Stimulated activated naive CD4-positive, alpha-beta T cell (primary cell): ENCODE measurements at regions not wholly inside any gene's neighbourhood (a gene's known extent, or its start where the extent isn't known, plus 50 kb on each side); places are given as distances from the start of the nearest gene placed in this dataset.

Experiments
- DNase-seq, 6 experiments: peaks; one replicate each; lab custom pipeline; 2025; lab: John Stamatoyannopoulos, UW

- no peak for DNase-seq
Observed at GRCh38 chr13:95352486-95352885, 51.2 kb upstream of the ABCC4 start.

- no peak for DNase-seq
Observed at GRCh38 chr13:95354156-95354555, 52.9 kb upstream of the ABCC4 start.

GRCh38 chr13:95354680-95355487 is 53.6 kb upstream of the ABCC4 start:
- no peak for DNase-seq

GRCh38 chr13:95355494-95355893 is 54.2 kb upstream of the ABCC4 start:
- no peak for DNase-seq

DNA sequence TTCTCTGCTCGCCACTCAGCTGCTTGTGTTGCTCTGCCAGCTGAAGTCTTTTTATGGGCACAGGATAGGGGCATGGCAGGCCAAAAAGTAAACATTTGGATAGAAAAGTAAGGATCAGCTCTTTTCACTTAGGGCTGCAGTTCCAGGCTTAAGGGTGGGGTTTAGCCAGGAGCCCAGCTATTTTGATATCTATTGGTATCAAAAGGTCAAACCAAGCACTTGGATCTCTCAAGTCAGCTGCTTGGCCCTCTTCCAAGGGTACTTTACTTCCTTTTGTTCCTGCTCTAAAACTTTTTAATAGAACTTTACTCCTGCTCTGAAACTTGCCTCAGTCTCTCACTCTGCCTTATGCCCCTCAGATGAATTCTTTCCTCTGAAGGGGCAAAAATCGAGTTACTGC is 55.7 kb upstream of the ABCC4 start:
- DNase-seq: no peak

GRCh38 chr13:95357875-95358274 is 56.6 kb upstream of the ABCC4 start:
- DNase-seq: no peak

DNA sequence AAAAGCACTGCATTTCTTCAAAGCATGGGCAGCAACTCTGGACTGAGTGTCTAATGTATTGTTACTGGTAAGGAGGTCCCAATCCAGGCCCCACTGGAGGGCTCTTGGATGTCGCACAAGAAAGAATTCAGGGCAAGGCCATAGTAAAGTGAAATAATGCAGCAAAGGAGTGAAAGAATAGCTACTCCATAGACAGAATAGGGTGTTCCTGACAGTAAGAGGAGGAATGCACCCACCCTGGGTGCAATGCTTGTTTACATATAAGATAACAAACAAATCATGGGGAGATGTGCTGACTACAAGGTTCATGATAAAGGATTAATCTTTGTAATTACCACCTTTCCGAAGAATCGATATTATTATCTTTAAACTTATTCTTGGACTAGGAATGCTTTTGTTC is 58.8 kb upstream of the ABCC4 start:
- DNase-seq: no peak

DNA sequence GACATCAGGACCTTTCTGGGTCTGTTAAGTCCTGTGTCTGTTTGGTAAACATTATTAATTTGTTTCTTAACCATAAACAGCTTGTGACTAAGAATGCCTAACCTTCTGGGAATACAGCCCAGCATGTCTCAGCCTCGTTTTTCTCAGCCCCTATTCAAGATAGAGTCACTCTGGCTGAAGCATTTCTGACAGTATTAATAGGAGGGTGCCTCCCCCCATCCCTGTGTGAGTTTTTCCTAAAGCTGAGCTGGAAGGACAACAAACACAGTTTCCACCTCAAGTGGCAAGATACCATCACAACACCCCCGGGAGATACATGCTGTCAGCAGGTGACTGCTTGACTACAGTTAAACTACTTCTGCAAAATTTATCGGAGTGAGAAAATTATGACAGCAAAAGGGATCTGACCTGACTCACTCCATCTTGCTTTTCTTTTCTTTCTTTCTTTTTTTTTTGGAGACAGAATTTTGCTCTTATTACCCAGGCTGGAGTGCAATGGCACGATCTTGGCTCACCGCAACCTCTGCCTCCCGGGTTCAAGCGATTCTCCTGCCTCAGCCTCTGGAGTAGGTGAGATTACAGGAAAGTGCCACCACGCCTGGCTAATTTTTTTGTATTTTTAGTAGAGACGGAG is 59.3 kb upstream of the ABCC4 start:
- no peak for DNase-seq

GRCh38 chr13:95361686-95362085 is 60.4 kb upstream of the ABCC4 start:
- no peak for DNase-seq

- no peak for DNase-seq
Observed at GRCh38 chr13:95362666-95363065, 61.4 kb upstream of the ABCC4 start.

DNA sequence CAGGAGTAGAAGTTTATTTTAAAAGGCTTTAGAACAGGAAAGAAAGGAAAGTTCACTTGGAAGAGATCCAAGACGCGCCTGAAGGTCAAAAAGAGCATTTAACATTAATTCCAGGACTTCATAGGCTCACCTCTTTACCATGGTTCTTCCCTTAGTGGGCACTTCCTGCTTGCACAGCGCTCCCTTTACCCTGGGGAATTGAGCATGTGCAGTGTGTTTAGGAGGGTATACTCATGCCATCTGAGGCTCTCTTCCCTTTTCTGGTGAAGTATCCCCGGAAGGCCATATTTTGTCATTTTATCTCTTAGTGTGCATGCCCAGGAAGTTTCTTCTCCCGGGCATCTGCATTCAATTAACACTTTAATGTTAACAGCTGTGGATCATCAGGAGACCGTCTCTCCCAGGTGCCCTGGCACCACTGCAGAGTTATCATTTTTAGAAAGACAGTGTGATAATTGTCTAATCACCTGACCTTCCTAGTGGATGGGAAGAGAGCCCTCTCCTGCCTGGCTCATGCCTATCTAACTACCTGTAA is 66.1 kb upstream of the ABCC4 start:
- DNase-seq: no peak

DNA sequence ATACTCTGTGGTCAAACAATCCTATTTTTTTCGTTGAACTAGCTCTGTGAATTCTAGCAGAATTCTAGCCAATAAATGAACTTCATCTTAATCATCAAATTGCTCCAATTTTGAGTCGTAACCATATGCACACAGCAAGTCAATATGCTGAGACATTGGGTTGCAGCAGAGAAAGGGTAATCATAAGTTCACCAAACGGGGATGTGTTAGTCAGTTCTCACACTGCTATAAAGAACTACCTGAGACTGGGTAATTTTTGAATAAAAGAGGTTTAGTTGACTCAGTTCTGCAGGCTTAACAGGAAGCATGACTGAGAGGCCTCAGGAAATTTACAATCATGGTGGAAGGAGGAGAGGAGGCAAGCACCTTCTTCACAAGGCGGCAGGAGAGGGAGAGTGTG is 67.7 kb upstream of the ABCC4 start:
- DNase-seq: no peak

DNA sequence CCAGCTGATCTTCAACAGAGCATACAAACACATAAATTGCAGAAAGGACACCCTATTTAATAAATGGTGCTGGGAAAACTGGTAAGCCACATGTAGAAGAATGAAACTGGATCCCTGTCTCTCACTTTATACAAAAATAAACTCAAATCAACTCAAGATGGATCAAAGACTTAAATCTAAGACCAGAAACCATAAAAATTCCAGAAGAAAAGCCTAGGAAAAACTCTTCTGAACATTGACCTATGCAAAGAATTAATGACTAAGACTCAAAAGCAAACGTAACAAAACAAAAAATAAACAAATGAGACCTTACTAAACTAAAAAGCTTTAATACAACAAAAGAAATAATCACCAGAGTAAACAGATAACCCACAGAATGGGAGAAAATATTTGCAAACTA is 74.5 kb upstream of the ABCC4 start:
- no peak for DNase-seq

GRCh38 chr13:95378603-95379002 is 77.4 kb upstream of the ABCC4 start:
- DNase-seq: no peak

DNA sequence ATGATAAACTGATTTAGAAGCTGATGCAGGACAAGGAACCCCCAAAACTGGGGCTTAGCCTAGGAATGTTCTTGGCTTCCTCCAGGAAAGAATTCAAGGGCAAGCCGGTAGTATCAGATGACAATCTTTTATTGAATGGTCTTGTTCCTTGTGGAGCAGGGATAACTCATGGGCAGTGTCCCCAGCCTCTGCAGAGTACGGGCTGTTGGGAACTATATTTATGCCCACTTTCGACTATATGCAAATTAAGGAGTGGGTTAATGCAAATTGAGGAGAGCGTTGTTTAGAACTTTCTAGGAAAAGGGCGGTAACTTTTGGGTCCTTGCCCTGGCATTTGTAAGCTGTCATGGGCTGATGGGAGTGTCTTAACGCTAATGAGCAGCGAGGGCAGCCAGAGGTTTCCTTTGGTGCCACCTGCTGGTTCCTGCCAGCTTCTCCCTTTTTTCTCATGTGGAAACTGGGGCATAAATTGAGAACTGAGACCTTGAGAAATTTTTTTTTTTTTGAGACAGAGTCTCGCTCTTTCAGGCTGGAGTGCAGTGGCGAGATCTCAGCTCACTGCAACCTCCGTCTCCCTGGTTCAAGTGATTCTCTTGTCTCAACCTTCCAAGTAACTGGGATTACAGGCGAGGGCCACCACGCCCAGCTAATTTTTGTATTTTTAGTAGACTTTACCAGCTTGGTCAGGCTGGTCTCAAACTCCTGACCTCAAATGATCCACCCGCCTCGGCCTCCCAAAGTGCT is 79.4 kb upstream of the ABCC4 start:
- peak; percentile 29 to 72 (median 50) for DNase-seq

- no peak for DNase-seq
Observed at GRCh38 chr13:95381212-95381527, 79.9 kb upstream of the ABCC4 start.

GRCh38 chr13:95382411-95382810 is 81.2 kb upstream of the ABCC4 start:
- DNase-seq: no peak

GRCh38 chr13:95382916-95383315 is 81.7 kb upstream of the ABCC4 start:
- DNase-seq: no peak

GRCh38 chr13:95385373-95385772 is 84.1 kb upstream of the ABCC4 start:
- DNase-seq: no peak

DNA sequence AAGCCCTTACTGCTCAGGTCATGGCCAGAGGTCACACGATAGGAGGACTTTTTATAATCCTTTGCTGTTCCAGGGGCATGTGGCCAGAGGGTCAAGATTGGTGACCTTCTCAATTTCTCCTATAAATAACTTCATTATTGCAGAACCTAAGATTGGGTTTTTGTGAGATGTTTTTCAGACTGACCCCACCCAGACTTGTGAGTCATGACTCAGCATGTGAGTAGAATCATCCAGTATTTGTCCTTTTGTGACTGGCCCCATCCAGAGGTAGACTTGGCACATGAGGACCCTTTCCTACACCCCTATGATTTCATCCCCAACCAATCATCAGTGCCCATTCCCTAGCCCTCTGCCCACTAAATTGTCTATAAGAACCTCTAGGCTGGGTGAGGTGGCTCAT is 84.5 kb upstream of the ABCC4 start:
- DNase-seq: no peak

GRCh38 chr13:95386370-95386769 is 85.1 kb upstream of the ABCC4 start:
- DNase-seq: no peak

- DNase-seq: no peak
Observed at GRCh38 chr13:95387733-95388207, 86.5 kb upstream of the ABCC4 start.
